ENCODE measurements at regions not wholly inside any gene's neighbourhood (a gene's known extent, or its start where the extent isn't known, plus 50 kb on each side); places are given as distances from the start of the nearest gene placed in this dataset.
A peak's percentile ranks its signal among the peaks of the same experiment; 100 is the strongest.

GRCh38 chr10:60708666-60709065, 69.6 kb upstream of the CDK1 start:
- DNase-seq (no peak), ATAC-seq (no peak)
- Histone ChIP-seq H3K27me3 (no peaks in the 10 kb centered on the region), H3K27ac (peak overlapping the region in 1 of 12 donors; percentile 21), H3K9me3 (no peaks in the 10 kb centered on the region), H3K4me1 (peaks cover 0 to 6% (median 0%) of the 10 kb centered on the region in 12 donors), H3K4me3 (no peak overlapping the region), H3K36me3 (no peaks in the 10 kb centered on the region)
- TF ChIP-seq POLR2A (IDR thresholded peaks at IDR 0.05), result no peak
- TF ChIP-seq CTCF (IDR thresholded peaks at IDR 0.05), result no peak
- intact Hi-C loops (cut with DNase I), result no loop called here
- WGBS, 4 donors, result 0 to 35% (median 0%) methylated on average over 1 of the region's 1 CpG

- Histone ChIP-seq H3K4me3 (no peak overlapping the region), H3K27ac (peak overlapping the region in 1 of 12 donors; percentile 21), H3K9me3 (no peaks in the 10 kb centered on the region), H3K36me3 (no peaks in the 10 kb centered on the region), H3K27me3 (no peaks in the 10 kb centered on the region), H3K4me1 (peaks cover 0 to 6% (median 0%) of the 10 kb centered on the region in 12 donors)
- TF ChIP-seq CTCF (IDR thresholded peaks at IDR 0.05) (no peak), POLR2A (IDR thresholded peaks at IDR 0.05) (no peak)
- DNase-seq (no peak), ATAC-seq (no peak)
- intact Hi-C loops (cut with DNase I), result no loop called here
- 59 to 72% (median 69%) methylated on average over 4 of the region's 4 CpGs for WGBS, 4 donors
Observed at GRCh38 chr10:60707841-60708240, 70.4 kb upstream of the CDK1 start.

GRCh38 chr10:60706146-60706545, 72.1 kb upstream of the CDK1 start:
- no peak for TF ChIP-seq POLR2A (IDR thresholded peaks at IDR 0.05)
- no peak for TF ChIP-seq CTCF (IDR thresholded peaks at IDR 0.05)
- WGBS, 4 donors, result 73 to 85% (median 80%) methylated on average over 1 of the region's 1 CpG
- DNase-seq, result no peak
- H3K36me3 ChIP-seq, result no peaks in the 10 kb centered on the region
- no peak for ATAC-seq
- H3K9me3 ChIP-seq, result peaks cover 0 to 4% (median 0%) of the 10 kb centered on the region in 12 donors
- H3K4me3 ChIP-seq, result no peak overlapping the region
- H3K27ac ChIP-seq, result no peak overlapping the region
- intact Hi-C loops (cut with DNase I), result no loop called here
- H3K4me1 ChIP-seq, result peaks cover 0 to 6% (median 0%) of the 10 kb centered on the region in 12 donors
- no peaks in the 10 kb centered on the region for H3K27me3 ChIP-seq

- H3K4me3 ChIP-seq, result no peak overlapping the region
- H3K9me3 ChIP-seq, result peaks cover 0 to 10% (median 0%) of the 10 kb centered on the region in 12 donors
- H3K27me3 ChIP-seq, result no peaks in the 10 kb centered on the region
- no peak overlapping the region for H3K27ac ChIP-seq
- WGBS, 4 donors, result 78 to 94% (median 84%) methylated on average over 1 of the region's 1 CpG
- H3K36me3 ChIP-seq, result no peaks in the 10 kb centered on the region
- no peak for DNase-seq
- intact Hi-C loops (cut with DNase I), result no loop called here
- H3K4me1 ChIP-seq, result peaks cover 0 to 6% (median 0%) of the 10 kb centered on the region in 12 donors
- ATAC-seq, result no peak
- no peak for TF ChIP-seq POLR2A (IDR thresholded peaks at IDR 0.05)
- no peak for TF ChIP-seq CTCF (IDR thresholded peaks at IDR 0.05)
Observed at GRCh38 chr10:60705376-60705775, 72.9 kb upstream of the CDK1 start.

All from heart left ventricle (tissue), 16 donors.